GM23338 (cell line): ENCODE measurements at regions not wholly inside any gene's neighbourhood (a gene's known extent, or its start where the extent isn't known, plus 50 kb on each side); places are given as distances from the start of the nearest gene placed in this dataset.

Experiments used
- CTCF ChIP-seq, 2 experiments: fragments of 200-600 bp in 1 of 2; sonication (generic) in 1 of 2; conservative IDR thresholded peaks; 2 replicates each; pipeline versions ENCODE4 v1.5.1 to v1.6.1; 2016 to 2017; ENCODE audit warnings: antibody characterized with exemption in 2 of 2, low read depth in 2 of 2, mild to moderate bottlenecking in 2 of 2, moderate library complexity in 1 of 2
- EZH2 ChIP-seq: fragments of 200-600 bp; sonication (generic); IDR thresholded peaks from one replicate; pipeline ENCODE4 v1.8.0; 2017; ENCODE audit warnings: antibody characterized with exemption, mild to moderate bottlenecking, low read depth; ENCODE audit not compliant: unreplicated experiment
- EZH2phosphoT487 ChIP-seq: fragments of 200-600 bp; sonication (generic); IDR thresholded peaks from one replicate; pipeline ENCODE4 v1.8.1; 2018; ENCODE audit warnings: antibody characterized with exemption; ENCODE audit not compliant: unreplicated experiment
- JUNB ChIP-seq: IDR thresholded peaks from one replicate; pipeline ENCODE4 v1.6.1; 2016; ENCODE audit warnings: antibody characterized with exemption; ENCODE audit not compliant: unreplicated experiment

GRCh38 chrX:134161162-134161561, 75.8 kb upstream of the CCDC160 start:
- TF ChIP-seq JUNB (no peak), CTCF (conservative IDR thresholded peaks at IDR 0.05; ENCODE audit: low read depth in 2 of 2) (no peak), EZH2phosphoT487 (no peak), EZH2 (no peak)
